ENCODE measurements at regions not wholly inside any gene's neighbourhood (a gene's known extent, or its start where the extent isn't known, plus 50 kb on each side); places are given as distances from the start of the nearest gene placed in this dataset.

DNA sequence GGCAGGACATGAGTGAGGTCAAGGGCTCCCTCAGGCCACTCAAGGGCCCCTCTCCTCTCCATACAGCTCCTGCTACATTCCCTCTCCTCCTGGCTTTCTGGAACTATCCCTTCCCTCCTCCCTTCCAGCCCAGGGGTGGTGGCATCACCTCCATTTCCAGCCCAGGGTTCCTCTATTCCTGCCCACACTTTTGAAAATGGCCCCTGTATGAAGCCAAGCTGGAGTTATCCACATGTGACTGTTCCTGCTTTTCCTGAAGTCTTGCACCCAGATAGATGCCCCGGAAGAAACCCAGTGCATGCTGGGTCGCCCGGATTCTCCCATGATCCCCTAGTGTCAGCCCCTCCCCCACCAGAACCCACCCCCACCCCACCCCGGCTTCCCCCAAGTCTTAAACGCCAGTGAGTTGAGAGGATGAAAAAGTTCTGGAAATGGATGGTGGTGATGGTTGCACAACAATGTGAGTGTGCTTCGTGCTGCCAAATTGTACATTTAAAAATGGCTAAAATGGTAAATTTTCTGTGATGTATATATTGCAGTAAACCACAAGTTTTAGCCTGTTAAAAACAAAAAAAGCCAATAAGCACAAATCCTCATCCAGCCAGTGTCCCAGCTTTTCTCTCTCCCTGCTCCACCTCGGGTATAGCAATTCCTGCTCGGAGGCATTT lies 136.9 kb downstream of the SCARB1 start:
- DNase-seq, result no peak

DNA sequence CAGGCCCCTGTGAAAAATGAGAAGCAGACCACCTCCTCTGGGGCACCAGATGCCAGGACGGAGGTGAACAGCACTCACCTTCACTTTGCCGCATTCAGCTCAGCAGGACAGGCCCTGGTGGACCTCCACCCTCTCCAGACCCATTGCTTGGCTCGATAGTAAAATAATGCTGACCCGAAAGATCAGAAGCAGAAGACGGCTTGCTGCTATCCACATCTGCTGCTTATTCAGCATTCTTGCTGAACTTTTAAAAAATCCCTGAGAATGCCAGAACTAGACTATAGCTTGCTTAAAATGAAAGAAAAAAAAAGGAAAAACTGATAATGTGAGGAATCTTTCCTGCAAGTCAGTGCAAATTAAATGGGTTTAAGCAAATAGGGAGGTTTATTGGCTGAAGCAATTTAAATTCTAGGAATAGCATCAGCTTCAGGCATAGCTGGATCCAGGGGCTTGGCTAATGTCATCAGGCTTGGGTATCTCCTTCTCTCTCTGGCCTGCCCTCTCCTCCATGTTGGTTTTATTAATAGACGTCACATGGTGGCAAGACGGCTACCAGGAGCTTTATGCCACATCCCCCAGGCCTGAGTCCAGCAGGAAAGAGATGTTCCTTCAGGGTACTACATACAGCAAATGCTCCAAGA lies 137.9 kb downstream of the SCARB1 start:
- DNase-seq, result no peak

DNA sequence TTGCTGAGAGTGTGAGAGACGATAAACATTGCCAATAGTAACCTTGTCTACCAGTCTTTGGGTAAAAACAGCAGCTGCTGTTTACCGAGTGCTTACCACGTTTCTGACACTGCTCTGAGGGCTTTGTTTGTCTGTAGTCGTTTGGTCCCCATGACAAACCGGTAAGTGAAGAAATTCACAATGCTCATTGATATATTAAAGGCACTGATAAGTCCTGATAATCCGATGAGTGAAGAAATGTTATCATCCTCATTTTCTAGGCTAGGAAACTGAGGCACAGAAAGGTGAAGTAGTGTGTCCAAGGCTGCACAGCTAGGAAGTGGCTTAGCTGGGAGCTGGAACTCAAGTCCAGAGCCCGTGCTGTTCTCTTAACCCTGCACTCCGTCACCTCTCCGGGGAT lies 138.6 kb downstream of the SCARB1 start:
- no peak for DNase-seq

DNA sequence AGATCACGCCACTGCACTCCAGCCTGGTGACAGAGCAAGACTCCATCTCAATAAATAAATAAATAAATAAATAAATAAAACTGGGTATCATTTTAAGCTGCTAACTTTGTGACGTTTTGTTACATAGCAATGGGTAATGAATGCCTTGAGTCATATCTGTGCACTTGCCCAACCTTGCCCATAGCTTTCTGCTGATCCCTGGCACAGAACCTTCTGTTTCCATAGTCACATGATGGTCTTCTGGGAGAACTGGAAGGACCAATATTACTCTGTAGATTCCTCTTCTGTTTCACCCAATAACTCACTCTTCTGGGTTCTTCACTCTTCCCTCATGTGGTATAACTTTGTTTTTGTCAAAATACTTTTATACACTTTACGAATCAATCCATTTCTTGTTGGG lies 140.8 kb downstream of the SCARB1 start:
- DNase-seq, result no peak

DNA sequence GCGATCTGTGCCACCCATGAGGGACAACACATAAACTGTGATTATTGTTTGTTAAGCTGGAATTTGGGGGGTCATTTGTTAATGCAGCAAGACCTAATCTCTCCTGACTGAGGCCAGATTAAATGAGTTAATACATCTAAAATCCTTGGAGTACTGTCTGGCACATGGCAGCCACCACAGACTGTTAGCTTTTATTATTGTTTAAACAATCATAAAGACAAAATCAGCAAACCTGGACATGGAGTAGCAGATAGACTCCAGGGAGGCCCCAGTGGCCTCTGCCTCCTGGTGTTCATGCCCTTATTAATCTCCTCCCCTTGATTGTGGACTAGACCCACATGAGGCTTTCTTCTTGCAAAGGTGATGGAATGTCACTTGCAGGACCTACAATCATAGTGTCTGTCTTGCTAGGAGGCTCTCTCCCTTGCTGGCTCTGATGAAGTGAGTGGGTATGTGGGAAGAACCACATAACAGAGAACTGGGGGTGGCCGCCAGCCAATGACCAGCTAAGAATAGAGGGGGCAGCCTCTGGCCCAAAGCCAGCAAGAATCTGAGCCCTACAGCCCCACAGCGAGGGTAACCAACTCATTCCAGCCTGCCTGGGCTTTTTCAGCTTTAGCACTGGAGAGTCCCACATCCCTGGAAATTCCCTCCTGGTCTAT lies 142.0 kb downstream of the SCARB1 start:
- no peak for DNase-seq

DNA sequence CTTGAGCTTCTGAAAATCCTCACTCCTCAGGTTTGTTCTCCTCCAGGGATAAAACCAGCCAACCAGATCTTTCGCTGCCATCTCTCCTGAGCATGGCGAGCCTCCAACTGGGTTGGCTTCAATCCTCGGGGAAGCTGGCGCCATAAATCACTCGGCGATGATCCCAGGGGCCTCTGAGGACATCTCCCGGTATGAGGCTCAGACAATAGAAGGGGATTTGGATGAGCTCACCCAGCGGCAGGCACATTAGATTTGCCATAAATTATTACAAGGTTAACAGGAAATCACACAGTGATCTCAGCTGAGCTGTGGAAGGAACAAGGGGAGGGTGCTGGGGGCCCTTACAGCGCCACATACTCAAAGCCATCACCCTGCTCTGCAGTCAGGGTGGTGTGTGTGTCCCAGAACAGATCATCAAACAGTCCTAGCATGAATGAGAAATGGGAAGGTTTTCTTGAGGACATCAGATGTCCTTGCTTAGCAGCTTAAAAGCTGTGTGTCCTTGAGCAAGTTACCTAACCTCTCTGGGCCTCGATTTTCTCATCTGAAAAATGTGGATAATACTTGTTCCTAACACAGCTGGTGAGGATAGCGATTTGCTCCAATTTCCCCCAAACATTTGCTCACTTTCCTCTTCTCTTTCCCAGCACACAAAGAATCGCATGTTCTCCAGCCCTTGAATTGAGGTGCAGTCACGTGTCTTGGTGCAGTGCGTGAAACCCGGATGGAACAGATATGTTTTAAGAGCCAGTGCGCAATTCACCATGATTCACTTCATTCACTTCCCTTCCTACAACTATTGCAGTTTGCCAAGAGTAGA lies 142.8 kb downstream of the SCARB1 start:
- DNase-seq, result no peak

DNA sequence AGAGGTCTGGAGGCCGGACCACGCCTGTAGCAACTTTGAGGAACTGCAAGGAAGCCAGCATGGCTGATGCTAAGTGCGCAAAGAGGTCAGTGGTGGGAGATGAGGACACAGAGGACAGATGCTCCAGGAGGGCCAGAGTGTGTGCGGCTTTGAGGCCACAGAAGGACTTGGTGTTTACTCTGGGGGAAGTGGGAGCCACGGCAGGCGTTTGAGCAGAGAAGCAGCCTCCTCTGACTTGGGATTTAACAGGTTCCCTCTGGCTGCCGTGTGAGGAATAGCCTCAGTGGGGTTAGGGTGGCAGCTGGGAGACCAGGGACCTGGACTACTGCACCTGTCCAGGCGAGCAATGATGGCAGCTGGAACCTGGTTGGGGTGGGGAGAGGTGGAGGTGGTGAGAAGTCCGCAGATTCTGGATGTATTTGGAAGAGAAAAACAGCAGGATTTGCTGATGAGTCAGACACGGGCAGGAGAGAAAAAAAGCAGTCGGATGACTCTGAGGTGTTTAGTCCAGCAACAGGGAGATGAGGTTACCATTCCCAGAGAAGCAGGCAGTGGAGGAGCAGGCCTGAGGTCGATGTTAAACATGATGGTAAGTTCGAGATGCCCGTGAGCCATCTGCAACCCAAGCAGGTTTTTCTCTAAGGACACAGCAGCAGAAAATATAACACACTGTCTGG lies 143.5 kb downstream of the SCARB1 start:
- DNase-seq, result no peak

DNA sequence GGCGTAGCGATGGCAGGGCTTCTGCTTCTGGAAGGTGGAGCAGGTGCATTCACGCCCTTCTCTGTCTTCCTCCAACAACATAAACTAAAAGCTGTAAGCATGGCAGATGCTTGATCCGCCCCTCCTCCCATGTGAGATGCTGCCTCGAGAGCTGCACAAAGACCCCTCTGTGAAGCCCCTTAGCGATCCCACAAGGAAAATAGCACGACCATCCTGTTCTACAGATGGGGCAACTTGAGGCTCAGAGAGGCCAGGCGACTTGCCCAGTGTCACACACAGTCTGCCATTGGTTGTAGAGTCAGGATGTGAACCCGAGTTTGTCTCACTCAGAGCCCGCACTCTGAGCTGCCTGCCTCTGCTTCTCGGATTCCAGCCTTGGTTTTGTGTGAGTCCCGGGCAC lies 144.4 kb downstream of the SCARB1 start:
- no peak for DNase-seq

DNA sequence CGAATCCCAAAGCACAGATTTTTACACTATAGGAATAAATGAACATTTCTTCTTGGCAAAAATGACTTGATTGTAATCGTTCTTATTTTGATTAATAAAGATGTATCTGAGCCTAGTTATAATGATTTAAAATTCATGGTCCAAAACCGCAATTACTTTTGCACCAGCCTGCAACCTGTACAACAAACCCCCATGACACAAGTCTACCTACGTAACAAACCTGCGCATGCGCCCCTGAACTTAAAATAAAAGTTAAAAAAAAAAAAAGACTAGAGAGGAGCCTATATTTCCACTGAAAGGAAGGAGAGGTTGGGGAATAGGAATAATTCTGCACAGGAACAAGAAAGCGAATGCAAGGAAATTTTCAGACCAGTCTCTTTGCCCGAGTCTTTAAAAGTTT lies 145.2 kb downstream of the SCARB1 start:
- DNase-seq, result no peak

DNA sequence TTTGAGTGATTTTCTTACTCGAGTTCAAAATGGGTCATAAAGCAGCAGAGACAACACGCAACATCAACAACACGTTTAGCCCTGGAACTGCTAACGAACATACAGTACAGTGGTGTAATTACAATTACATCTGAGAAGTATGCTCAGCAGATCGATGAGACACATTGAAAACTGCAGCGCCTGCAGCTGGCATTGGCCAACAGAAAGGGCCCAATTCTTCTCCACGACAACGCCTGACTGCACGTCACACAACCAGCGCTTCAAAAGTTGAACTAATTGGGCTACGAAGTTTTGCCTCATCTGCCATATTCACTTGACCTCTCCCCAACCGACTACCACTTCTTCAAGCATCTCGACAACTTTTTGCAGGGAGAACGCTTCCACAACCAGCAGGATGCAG lies 145.6 kb downstream of the SCARB1 start:
- DNase-seq, result no peak

DNA sequence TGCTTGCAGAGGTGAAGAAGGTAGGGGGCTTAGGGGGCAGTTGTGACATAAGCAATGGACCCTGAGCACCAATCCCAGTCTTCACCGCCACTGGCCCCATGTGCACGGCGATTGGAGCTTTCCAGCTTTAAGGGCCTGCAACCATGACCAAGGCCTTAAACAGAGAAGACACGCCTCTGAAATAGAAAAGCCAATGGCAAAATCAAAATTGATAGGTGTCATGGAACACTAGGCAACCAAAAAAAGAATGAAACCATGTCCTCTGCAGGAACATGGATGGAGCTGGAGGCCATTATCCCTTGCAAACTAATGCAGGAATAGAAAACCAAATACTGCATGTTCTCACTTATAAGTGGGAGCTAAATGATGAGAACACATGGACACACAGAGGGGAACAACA lies 146.3 kb downstream of the SCARB1 start:
- no peak for DNase-seq

DNA sequence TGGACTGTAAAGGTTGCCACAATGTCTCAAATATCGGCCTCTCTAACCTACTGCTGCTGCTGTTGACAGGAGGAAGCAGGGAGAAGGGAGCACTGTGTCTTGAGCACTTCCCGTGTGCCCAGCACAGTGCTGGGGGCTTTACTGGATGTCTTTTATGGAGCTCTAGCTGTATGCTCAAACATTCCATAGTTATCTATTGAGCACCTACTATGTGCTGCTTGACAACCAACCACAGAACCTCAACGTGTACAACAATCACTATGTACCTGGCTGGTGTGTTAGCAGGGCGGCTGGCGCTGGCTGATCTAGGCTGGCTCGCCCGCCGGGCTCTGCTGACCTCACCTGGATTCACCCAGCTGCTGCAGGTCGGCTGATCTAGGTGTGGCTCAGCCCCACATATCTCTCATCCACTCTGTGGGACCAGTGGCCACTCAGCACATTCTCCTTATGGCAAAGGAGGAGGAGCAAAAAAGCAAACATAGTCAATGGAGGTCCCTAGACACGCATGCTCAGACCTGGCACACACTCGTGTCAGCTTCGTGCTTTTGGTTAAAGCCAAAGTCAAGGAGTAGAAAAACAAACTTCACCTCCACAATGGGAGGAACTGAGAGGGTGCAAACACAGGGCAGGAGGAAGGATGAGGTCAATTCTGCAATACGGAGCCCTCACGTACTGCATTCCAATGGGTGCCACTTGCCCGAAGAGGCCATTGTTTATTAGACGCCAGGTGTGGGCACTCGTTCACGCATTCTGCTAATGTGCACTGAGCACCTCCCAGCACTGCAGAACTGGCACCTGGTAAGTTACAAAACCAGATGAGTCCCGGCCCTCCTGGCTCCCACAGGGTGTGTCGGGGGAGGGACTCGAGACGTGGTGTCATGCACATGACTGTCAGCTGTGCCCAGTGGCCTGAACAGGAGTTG lies 147.2 kb downstream of the SCARB1 start:
- no peak for DNase-seq

DNA sequence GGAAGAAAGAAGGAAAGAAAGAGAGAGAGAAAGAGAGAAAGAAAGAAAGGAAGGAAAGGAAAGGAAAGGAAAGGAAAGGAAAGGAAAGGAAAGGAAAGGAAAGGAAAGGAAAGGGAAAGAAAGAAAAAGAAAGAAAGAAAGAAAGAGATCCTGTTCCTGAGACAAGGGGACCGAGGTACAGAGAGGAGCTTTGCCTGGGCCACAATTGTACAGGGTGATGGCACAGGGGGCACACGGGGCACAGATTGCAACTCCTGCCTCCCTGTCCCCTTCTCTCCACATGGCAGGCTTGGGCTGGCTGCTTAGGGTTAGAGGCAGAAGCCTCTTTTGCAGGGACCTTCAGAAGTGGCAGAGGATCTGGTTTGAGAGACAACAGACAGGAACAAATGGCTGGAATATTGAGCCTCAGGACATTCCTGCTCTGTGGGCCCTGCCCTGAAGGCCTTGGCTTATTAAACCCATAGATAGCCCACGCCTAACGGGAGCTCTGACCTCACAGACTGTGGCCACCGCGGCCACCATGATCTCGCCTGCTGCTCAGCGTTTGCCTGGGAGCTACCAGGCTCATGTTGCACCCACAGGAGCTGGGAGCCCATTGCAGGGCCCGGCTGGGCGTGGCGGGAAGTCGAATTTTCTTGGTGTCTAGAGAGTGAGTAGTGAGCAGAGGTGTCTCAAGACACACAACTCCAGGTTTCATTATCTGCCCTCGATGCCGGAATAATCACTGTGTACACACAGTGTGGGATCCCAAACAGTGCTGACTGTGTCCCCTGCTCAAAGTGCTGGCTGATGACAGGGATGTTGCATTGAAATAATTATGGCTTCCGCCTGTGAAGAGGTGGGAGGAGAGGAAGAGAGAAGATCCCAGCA lies 147.9 kb upstream of the NCOR2 start:
- no peak for DNase-seq

DNA sequence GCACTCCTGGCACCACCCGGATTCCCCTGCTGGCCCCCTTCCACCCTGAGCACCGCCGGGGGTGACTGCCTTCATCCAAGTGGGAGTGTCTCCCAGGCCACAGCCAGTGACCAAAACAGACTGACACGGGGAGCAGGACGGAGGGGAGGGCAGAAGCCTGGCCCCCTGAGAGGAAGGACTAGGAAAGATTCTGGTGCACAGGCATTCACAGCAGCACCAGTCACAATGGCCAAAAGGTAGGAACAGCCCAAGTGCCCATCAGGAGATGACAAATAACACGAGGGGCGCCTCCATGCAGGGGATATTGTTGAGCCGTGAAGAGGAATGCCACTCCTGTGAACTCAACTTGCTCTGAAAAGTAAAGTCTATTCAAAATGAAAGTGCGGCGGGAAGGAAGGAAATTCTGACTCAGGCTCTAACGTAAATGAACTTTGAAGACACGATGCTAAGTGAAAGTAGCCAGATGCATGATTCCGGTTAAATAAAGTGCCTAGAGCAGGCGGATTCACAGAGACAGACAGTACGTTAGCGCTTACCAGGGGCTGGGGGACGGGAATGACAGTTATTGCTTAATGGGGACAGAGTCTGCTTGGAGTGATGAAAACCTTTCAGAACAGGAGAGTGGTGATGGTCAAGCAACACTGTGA lies 146.1 kb upstream of the NCOR2 start:
- no peak for DNase-seq

DNA sequence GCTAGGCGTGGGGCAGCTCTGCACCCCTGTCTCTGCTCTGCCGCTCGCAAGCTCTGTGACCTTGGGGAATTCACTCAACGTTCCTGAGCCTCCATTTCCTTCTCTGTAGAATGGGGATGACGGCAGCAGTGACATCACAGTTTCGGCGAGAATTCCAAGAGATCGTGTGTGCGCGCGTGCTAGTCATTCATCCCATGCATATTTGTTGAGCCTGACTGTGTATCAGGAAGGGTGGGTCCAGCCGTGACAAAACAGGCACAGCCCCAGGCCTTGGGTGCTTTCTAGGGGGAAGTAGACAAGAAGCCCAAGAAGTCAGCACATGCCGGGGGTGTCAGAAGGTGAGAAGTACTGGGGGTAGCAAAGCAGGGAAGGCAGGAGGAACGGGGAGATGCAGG lies 145.6 kb upstream of the NCOR2 start:
- DNase-seq, result no peak

DNA sequence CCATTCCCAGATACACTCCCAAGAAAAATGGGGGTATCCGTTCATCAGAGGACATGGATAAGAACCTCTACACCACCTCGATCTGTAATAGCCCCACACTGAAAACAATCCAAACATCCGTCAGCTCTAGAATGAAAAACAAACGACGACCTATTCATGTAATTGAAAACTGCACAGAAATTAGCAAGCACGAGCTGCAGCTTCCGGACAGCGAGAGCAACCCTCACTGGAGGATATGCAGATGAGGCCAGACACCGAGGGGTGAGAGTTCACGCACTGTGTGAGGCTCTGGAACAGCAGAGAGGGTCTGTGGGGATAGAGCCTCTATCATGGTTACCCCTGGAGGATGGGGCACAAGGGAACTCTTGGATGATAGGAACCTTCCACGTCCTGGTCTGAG lies 143.9 kb upstream of the NCOR2 start:
- no peak for DNase-seq

DNA sequence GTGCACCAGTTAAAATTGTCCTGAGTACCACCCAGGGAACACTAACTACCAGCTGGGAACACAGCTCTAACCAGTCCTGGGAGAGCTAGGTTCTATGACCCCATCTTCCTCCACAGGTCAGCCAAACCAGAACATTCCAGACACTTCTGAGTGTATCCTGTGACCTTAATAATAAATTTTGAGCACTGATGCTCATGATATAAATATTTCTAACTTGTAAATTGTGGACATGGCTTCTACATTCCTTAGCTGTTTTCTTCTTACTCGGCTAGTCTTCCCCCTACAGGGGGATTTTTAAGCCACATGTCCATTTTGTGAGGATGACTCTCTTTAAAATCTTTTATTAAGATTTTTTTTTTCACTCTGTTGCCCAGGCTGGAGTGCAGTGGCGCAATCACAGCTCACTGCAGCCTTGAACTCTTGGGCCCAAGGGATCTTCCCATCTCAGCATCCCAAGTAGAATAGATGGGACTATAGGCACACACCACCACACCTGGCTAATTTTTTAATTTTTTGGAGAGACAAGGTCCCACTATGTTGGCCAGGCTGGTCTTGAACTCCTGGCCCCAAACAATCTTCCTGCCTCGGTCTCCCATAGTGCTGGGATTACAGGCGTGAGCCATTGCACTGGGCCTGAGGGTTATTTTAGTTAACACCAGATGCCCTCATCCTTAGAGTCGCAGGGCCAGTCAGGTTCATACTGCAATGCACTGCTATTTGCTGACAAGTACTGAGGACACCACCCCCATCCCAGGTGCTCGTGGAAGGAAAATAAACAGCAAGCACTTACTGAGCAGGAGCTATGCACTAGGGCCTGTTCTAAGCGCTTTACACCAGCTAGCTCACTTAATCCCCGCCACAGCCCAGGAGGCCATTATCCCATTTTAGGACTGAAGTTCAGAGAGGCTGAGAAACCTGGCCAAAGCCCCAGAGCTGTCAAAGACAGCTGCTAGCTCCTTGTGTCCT lies 142.6 kb upstream of the NCOR2 start:
- DNase-seq, result no peak

DNA sequence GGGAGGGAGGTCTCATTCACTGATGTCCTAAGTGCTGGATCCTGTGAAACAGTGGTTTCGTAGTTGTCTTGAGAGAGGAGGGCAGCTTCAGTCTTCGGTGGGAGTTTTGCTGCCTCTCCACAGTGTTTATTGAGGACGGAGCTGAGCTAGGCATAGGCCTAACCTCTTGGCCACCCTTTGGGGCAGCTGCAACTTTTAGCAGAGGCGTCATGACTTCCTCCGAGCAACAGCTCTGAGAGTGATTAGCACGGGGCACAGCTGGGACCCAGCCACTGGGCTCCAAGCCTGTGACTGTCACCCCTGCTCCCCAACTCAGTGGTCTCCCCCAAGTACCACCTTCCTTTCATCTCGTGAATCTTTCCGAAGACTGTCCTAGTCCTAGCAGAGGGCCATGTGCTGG lies 139.9 kb upstream of the NCOR2 start:
- DNase-seq, result no peak

DNA sequence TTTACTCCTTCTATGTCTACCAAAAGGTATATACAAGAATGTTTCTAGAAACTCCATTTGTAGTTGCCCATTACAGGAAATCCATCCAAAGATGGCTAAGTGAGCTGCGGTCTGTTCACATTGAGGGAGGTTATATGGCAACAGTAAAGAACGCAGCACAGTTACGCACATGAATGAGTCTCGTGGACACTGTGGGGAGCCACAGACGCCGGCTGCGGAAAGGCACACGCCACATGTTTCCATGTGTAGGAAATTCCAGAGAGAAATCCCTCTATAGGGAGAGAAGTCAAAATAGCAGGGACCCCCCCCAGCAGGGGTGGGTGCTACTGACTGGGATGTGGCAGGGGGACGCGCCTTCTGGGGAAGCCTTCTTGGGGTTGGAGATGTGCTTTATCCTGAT lies 139.0 kb upstream of the NCOR2 start:
- no peak for DNase-seq
